ENCODE measurements at regions not wholly inside any gene's neighbourhood (a gene's known extent, or its start where the extent isn't known, plus 50 kb on each side); places are given as distances from the start of the nearest gene placed in this dataset.

GRCh38 chr11:98800696-98801095 lies 220.1 kb upstream of the CNTN5 start:
- DNase-seq (ENCODE audit: low spot score in 2 of 2), result no peak
- no peaks in the 10 kb centered on the region for H3K27me3 ChIP-seq
- H3K27ac ChIP-seq, result no peak overlapping the region
- H3K4me1 ChIP-seq, result no peaks in the 10 kb centered on the region
- TF ChIP-seq, protein P1, sequence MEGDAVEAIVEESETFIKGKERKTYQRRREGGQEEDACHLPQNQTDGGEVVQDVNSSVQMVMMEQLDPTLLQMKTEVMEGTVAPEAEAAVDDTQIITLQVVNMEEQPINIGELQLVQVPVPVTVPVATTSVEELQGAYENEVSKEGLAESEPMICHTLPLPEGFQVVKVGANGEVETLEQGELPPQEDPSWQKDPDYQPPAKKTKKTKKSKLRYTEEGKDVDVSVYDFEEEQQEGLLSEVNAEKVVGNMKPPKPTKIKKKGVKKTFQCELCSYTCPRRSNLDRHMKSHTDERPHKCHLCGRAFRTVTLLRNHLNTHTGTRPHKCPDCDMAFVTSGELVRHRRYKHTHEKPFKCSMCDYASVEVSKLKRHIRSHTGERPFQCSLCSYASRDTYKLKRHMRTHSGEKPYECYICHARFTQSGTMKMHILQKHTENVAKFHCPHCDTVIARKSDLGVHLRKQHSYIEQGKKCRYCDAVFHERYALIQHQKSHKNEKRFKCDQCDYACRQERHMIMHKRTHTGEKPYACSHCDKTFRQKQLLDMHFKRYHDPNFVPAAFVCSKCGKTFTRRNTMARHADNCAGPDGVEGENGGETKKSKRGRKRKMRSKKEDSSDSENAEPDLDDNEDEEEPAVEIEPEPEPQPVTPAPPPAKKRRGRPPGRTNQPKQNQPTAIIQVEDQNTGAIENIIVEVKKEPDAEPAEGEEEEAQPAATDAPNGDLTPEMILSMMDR (IDR thresholded peaks at IDR 0.05), result no peak
- TF ChIP-seq POLR2AphosphoS5 (IDR thresholded peaks at IDR 0.05) (no peak), POLR2A (IDR thresholded peaks at IDR 0.05) (no peak)
- H3K4me3 ChIP-seq, result no peak overlapping the region
- no peaks in the 10 kb centered on the region for H3K36me3 ChIP-seq
- H3K9me3 ChIP-seq, result peaks cover 4 to 16% of the 10 kb centered on the region in 2 donors
- intact Hi-C loops (cut with DNase I; ENCODE audit: low total_unique reads), result no loop called here

DNA sequence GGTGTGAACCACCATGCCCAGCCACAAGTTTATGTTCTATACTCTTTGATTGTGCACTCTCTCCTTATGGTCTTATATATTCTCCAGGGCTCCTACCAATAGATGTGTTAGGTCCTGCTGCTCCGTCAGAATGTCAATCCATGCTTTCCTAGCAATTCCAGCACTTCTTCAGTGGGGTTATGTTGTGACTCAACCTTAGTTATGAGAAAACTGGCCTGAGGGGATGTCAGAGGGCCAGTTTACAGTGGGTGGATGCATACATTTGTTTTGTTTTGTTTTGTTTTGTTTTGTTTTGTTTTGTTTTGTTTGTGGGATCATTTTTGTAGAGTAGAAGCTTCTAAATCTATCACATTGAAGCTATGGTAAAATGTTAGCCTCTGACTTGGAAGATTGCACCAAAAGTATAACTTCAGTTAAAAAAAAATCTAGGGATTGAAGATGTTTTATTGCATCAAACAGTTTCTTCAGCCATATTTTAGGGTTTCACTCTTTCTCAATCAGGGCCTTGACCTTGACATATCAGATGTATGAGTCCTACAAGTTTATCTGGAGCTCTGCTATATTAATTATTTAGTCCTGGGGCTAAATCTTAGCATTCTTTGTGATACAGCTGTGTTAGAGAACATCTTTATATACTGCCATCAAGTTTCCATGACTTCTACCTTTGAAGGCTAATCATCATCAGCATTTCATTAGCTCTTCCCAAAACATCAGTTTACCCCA lies 191.6 kb upstream of the CNTN5 start:
- H3K36me3 ChIP-seq, result no peaks in the 10 kb centered on the region
- H3K9me3 ChIP-seq, result no peaks in the 10 kb centered on the region
- no peaks in the 10 kb centered on the region for H3K27me3 ChIP-seq
- H3K4me1 ChIP-seq, result no peaks in the 10 kb centered on the region
- TF ChIP-seq POLR2AphosphoS5 (IDR thresholded peaks at IDR 0.05) (no peak), POLR2A (IDR thresholded peaks at IDR 0.05) (no peak)
- TF ChIP-seq, protein P1 (IDR thresholded peaks at IDR 0.05), result no peak
- H3K27ac ChIP-seq, result no peak overlapping the region
- no peak for DNase-seq (ENCODE audit: low spot score in 2 of 2)
- intact Hi-C loops (cut with DNase I; ENCODE audit: low total_unique reads), result no loop called here
- H3K4me3 ChIP-seq, result no peak overlapping the region

DNA sequence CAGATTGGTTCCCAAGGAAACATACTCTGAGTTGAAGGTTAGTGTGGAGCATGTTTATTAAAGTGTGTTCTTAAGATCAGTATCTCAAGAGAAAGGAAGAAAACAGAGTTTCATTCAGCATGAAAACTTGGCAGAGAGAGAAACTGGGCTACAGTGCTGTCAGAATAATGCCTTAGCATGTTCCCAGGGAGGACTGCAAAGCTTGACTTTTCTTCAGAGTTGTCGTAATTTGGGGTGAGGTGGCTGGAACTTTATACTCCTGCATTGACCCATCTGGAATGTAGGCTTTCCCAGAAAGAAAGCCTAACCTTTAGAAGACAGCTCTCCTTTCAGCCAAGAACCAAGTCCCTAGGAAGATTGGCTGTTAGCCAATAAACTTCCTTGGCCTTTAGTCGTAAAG lies 190.8 kb upstream of the CNTN5 start:
- no peaks in the 10 kb centered on the region for H3K9me3 ChIP-seq
- H3K4me1 ChIP-seq, result no peaks in the 10 kb centered on the region
- H3K27me3 ChIP-seq, result no peaks in the 10 kb centered on the region
- TF ChIP-seq POLR2A (IDR thresholded peaks at IDR 0.05) (no peak), POLR2AphosphoS5 (IDR thresholded peaks at IDR 0.05) (no peak)
- TF ChIP-seq, protein P1 (IDR thresholded peaks at IDR 0.05), result no peak
- no peak overlapping the region for H3K27ac ChIP-seq
- no peaks in the 10 kb centered on the region for H3K36me3 ChIP-seq
- intact Hi-C loops (cut with DNase I; ENCODE audit: low total_unique reads), result no loop called here
- DNase-seq (ENCODE audit: low spot score in 2 of 2), result no peak
- H3K4me3 ChIP-seq, result no peak overlapping the region

DNA sequence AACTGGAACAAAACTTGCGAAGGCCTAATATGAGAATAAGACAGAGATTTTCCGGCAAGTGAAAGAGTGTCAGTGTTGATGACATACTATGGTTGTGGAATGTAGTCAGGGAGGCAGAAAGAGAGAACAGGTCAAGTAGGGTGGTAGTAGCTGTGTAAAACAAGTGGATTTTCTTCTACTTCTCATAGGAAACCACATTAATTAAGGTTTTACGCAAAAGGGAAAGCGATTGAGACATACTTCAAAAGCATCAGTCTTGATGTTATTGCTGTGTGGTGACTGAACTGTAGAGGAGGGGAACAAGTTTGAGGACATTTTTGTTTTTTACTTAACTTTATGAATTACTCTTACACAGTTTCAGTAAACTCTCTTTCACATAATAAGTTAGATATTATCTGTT lies 186.0 kb upstream of the CNTN5 start:
- Histone ChIP-seq H3K9me3 (peaks cover 0 to 5% of the 10 kb centered on the region in 2 donors), H3K4me1 (no peaks in the 10 kb centered on the region), H3K27ac (no peak overlapping the region), H3K4me3 (no peak overlapping the region), H3K27me3 (no peaks in the 10 kb centered on the region), H3K36me3 (no peaks in the 10 kb centered on the region)
- intact Hi-C loops (cut with DNase I; ENCODE audit: low total_unique reads), result no loop called here
- TF ChIP-seq, protein P1 (IDR thresholded peaks at IDR 0.05), result no peak
- TF ChIP-seq POLR2AphosphoS5 (IDR thresholded peaks at IDR 0.05), result no peak
- TF ChIP-seq POLR2A (IDR thresholded peaks at IDR 0.05), result no peak
- no peak for DNase-seq (ENCODE audit: low spot score in 2 of 2)

- H3K4me1 ChIP-seq, result no peaks in the 10 kb centered on the region
- no peaks in the 10 kb centered on the region for H3K27me3 ChIP-seq
- DNase-seq (ENCODE audit: low spot score in 2 of 2), result no peak
- H3K9me3 ChIP-seq, result peaks cover 0 to 5% of the 10 kb centered on the region in 2 donors
- H3K4me3 ChIP-seq, result no peak overlapping the region
- H3K36me3 ChIP-seq, result no peaks in the 10 kb centered on the region
- intact Hi-C loops (cut with DNase I; ENCODE audit: low total_unique reads), result no loop called here
- TF ChIP-seq, protein P1 (IDR thresholded peaks at IDR 0.05), result no peak
- TF ChIP-seq POLR2AphosphoS5 (IDR thresholded peaks at IDR 0.05), result no peak
- TF ChIP-seq POLR2A (IDR thresholded peaks at IDR 0.05), result no peak
- no peak overlapping the region for H3K27ac ChIP-seq
Observed at GRCh38 chr11:98835335-98835734, 185.4 kb upstream of the CNTN5 start.

Measured in breast epithelium (tissue), 4 donors.